ENCODE measurements at regions not wholly inside any gene's neighbourhood (a gene's known extent, or its start where the extent isn't known, plus 50 kb on each side); places are given as distances from the start of the nearest gene placed in this dataset.

DNA sequence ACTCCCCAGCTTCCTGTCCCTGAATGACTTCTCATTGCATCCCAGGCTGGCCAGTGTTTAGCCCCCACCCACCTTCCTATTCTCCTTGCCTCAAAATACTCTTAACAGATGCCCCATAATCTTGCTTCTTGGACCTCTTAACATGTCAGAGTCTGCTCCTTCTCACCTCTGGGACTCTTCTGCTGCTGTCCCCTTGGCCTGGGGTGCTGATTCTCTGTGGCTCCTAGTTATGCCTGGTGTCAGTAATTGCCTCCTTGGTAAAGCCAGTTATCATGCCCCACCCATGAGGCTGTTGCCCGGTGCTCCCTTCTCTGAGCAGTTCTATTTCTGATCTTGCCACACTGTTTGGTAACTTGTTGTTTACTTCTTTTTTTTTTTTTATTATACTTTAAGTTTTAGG lies 256.8 kb downstream of the STIM2 start:
- TF ChIP-seq POLR2AphosphoS5 (IDR thresholded peaks at IDR 0.05) (no peak), POLR2A (IDR thresholded peaks at IDR 0.05) (no peak)
- TF ChIP-seq, protein P1, sequence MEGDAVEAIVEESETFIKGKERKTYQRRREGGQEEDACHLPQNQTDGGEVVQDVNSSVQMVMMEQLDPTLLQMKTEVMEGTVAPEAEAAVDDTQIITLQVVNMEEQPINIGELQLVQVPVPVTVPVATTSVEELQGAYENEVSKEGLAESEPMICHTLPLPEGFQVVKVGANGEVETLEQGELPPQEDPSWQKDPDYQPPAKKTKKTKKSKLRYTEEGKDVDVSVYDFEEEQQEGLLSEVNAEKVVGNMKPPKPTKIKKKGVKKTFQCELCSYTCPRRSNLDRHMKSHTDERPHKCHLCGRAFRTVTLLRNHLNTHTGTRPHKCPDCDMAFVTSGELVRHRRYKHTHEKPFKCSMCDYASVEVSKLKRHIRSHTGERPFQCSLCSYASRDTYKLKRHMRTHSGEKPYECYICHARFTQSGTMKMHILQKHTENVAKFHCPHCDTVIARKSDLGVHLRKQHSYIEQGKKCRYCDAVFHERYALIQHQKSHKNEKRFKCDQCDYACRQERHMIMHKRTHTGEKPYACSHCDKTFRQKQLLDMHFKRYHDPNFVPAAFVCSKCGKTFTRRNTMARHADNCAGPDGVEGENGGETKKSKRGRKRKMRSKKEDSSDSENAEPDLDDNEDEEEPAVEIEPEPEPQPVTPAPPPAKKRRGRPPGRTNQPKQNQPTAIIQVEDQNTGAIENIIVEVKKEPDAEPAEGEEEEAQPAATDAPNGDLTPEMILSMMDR (IDR thresholded peaks at IDR 0.05) = no peak
